ENCODE measurements at regions not wholly inside any gene's neighbourhood (a gene's known extent, or its start where the extent isn't known, plus 50 kb on each side); places are given as distances from the start of the nearest gene placed in this dataset.

DNA sequence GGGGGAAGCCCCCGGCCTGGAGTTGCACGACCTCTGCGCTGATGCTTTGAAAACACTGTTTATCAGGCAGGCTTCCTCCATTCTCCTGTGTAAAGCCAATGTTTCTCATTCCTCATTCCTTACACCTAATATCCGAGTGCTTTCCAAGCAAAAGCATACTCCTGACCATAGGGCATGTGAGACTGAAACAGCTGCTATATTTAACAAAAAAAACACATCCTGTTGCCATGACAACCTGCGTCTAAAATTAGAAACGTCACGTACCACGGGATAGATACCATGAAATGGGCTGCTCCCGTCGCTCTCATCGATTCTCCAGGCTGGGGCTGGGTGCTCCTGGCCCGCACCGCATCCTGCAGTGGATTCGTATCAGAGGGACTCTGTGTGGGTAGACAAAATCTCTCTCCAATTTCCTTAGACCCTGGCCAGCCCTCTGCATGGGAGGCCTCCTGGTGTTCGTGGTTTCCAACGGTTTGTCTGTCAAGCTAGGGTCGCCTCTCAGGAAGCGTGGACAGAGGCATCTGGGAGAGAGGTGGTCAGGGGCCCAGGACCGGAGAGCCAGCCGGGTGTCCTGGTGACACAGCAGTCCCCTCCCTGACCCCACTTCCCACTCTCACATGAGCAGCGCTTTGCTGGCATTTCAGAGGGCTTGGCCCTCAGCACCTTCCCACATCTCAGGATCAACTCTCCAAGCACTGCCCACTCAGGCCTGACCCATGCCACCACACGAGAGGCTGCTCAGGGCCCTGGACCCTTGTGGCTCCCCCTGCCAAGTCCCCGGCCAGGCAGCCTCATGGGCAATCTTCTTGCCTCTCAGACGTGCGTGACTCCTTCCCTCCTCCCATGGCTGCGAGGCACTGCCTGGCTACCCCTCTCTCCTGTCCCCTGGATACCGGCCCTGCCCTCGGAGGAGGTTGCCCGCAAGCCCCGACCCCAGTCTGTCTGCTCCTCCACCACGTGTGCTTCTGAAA, 268.1 kb downstream of the NDUFA10 start:
- DNase-seq, result peak; percentile 33

DNA sequence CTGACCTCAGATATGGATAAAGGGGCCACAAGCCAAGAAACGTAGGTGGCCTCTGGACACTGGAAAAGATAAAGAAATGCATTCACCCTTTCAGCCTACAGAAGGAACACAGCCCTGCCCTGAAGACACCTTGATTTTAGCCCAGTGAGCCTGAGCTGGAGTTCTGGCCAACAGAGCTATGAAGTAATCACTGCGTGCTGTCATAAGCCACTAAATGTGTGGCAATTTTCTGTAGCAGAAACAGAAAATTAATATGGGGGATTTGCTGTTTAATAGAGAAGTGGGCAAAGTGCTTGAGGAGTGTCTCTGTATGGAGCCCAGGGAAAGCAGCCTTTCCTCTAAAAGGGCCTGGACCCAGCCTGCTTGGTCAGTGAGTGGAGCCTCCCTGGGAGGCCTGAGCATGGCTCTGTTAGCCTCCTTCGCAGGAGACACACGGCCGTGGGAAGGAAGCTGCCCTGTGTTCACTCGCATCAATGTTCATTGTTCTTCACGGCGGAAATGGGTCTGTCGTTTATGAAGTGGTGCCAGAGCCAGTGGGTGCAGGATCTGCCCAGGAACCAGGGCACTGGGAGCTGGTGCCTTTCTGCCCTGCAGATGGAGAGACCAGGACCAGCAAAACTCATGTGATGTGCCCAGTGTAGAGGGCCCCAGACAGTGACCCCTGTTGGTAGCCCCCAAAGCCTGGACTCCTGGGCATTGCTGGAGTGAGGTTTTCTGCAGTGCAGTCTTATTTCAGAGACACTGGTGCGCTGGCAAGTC, 268.9 kb downstream of the NDUFA10 start:
- DNase-seq, result peak; percentile 30

DNA sequence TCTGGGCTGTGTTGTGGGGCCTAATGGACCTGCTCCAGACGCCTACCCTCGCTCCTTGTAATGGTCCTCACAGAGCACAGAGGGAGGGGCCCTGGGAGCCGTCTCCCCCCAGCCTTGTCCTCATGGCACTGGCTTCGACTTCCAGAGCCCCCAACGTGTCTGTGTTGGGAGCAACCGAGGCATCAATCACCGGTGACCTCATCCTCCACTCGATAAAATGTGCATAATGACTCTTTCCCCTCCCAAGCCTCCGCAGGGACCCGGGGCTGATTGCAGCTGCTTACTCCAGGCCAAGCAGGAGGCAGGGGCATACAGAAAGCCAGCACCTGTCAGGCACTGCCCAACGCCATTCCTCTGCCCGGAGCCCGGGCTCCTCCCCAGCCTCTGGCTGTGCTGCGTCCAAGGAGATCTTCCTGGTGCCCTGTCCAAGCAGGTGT, 271.7 kb downstream of the NDUFA10 start:
- no peak for DNase-seq

DNA sequence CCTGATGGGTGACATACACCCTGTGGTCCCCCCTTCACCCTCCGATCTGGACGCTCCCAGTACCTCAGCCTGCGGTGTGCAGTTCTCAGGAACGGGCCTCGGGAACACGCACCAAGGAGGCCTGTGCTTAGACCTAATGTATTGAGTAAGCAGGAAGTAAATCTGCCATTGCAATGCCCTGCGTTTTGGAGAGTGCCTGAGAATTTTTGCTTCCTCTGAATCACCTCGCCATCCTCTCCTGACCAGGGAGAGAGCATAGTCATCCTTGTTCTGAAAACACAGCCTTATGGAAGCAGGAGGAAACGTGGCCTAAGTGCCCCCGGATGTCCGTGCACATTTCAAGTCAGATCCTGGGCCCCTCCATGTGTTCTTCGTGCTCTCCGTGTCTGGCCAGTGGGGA, 272.2 kb downstream of the NDUFA10 start:
- DNase-seq, result peak; percentile 22

DNA sequence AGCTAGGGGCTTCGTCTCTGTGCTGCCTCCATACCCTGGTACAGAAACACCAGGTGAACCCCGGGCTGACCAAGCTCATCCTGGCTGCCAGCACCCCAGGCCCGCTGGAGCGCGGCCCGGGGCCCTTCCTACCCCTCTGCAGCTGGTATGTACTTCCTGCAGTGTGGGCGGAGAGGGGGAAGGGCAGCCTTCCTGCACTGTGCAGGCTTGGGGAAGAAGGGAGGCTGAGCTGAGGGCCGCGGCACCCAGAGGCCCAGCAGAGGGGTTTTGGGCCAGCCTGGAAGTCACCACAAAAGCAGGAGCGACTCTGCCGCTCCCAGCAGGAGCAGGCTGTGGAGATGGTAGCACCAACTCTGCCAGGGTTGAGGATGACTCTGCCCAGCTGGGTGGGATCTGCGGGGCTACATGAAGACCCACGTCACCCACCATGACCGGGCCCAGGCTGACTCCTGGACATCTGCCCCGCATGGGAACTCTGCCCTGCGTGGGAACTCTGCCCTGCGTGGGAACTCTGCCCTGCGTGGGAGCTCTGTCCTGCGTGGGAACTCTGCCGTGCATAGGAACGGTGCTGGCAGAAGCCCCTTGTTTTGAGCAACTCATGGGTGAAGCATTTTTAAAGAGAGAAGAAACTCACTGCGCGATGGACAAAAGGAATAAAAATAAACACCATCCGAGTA, 273.3 kb downstream of the NDUFA10 start:
- peak; percentile 53 for DNase-seq

- no peak for DNase-seq
These were observed 274.0 kb downstream of the NDUFA10 start for GRCh38 chr2:239750929-239751678.

GRCh38 chr2:239750045-239750835, 274.9 kb downstream of the NDUFA10 start:
- DNase-seq, result no peak

DNA sequence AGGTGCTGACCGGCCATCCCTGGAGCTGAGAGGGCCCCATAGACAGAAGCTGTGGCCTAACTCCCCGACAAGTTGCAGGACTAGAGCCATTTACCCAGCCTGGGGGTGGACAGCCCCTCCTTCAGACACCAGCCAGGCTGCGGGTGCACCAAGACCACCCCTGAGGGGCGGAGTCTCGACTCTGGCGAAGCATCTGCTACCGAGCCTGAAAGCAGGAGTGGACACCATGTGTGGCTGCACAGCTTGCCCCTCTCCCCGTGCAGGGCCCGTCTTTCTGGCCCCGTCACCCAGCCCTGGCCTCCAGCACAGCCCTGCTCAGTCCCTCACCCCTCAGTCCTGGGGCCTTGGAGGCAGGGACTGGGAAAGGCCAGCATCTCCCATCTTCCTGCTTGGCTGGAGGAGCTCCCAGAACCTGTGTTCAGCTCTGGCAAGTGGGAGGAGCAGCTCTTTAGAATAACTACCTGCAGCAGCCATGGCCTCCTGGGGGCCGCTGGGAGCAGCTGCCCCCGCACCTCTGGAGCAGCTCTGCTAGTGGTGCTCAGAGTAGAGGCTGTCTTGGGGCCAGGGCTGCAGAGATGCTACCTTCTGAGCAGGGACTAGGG, 275.8 kb downstream of the NDUFA10 start:
- no peak for DNase-seq

DNA sequence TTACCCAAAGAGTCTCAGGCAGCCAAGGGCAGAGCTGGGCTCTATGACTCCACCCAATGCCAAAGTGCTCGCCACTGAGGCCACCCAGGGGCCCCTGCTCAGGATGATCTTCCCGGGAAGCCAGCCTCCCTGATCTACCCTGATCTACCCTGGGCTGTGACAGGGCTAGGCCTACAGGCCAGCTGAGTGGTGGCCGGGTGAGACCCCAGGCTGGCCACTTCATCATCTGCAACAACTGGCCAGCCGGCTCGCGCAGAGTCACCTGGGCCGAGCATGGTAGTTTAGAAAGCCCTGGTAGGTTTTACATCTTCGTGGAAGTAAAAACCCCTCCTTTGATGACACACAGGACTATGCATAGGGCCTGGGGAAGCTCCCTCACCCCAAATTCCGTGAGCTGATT, 276.3 kb downstream of the NDUFA10 start:
- no peak for DNase-seq

GRCh38 chr2:239747771-239748170, 277.4 kb downstream of the NDUFA10 start:
- DNase-seq, result no peak

DNA sequence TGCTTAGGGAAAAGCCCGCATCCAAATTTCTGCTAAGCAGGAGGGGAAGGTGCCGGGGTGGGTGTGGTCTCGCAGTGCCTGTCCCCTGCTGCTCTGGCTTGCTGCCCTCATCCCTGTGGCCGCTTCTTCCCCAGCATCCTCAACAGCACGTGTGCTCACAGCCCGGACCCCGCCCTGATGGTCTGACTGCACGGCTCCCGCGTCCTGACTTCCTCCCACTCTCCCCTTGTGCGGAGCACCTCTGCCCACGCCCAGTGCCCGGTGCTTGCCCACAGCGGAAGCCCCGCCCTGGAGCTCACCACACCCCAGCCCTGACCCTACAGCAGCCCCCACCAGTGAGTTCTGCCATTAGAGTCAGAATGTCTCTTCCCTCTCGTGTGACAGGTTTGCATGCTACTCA, 277.9 kb downstream of the NDUFA10 start:
- DNase-seq, result no peak

- no peak for DNase-seq
These were observed 278.4 kb downstream of the NDUFA10 start for GRCh38 chr2:239746559-239747246.

GRCh38 chr2:239745386-239746227, 279.5 kb downstream of the NDUFA10 start:
- no peak for DNase-seq

GRCh38 chr2:239744706-239745340, 280.3 kb downstream of the NDUFA10 start:
- no peak for DNase-seq

DNA sequence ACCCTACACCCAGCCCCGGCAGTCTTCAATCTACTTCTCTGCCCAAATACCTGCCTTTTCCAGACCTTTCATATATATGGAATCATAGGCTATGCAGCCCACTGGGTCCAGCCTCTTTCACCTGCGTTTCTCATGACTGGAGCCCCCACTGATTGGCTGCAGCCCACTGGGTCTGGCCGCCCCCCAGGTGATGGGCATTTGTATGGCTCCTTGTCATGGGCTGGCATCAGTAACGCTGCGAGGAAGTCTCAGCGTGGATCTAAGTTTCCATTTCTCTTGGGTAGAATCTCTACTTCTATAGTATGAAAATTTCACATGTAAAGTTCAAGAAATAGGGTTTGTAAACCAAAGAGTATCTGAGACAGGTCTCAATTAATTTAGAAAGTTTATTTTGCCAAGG, 281.9 kb downstream of the NDUFA10 start:
- no peak for DNase-seq

DNA sequence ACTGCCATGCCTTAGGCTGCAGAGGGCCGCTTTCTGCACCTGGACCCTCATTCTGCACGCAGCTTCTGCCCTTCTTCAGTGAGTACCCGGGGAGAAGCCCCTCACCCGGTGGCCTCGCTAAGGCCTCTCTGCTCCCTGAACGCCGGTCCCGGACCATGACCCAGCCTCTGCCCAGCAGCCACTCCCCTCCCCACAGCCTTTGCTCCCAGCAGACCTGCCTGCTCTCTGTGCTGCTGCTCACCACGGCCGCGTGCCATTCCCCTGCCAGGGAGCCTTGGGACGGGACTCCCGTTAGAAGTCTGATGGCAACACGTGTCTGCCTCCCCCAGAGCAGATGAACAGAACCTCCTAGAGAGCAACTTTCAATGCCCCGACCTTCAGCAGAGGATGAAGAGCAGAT, 282.8 kb downstream of the NDUFA10 start:
- DNase-seq, result no peak

GRCh38 chr2:239739206-239739605, 285.9 kb downstream of the NDUFA10 start:
- no peak for DNase-seq

- DNase-seq, result no peak
These were observed 287.0 kb downstream of the NDUFA10 start for GRCh38 chr2:239738159-239738558.

DNA sequence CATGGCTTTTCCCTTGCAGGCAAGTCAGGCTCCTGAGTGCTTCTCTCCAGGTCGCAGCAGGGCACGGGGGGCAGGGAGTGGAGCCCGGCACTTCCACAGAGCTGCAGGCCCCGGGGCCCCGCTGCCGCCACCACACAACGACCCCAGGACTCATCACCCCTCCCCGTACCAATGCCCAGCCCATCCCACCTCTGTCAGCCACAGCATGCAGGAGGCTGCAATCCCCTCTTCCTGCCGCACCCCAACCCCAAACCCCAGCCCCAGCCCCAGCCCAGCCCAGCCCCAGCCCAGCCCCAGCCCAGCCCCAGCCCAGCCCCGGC, 288.0 kb downstream of the NDUFA10 start:
- DNase-seq, result no peak
